ENCODE measurements at regions not wholly inside any gene's neighbourhood (a gene's known extent, or its start where the extent isn't known, plus 50 kb on each side); places are given as distances from the start of the nearest gene placed in this dataset.

- ChIA-PET POLR2A (ENCODE audit: partially characterized antibody) (interaction anchor here (0.6 kb wide), 1 partner anchor 169 kb away, joined by 4 read pairs; no protein-coding TSS in a partner anchor), CTCF (ENCODE audit: partially characterized antibody) (interaction anchor here (0.9 to 3.2 kb wide), 3 partner anchors 271 to 284 kb away, joined by 4 to 37 read pairs (median 30); no protein-coding TSS in a partner anchor)
- Histone ChIP-seq H3K36me3 (ENCODE audit: control insufficient read depth in 2 of 4, insufficient read depth in 4 of 4, low read length in 3 of 4) (no peaks in the 10 kb centered on the region), H3K9ac (replicated peaks in 1 of 4; ENCODE audit: extremely low read depth in 1 of 4, low read depth in 3 of 4, low read length in 3 of 4) (no peak overlapping the region), H2BK15ac (ENCODE audit: low read length) (no peak overlapping the region), H3K23ac (ENCODE audit: insufficient read length) (no peak overlapping the region), H4K5ac (ENCODE audit: insufficient read length, low read depth, low read length) (no peak overlapping the region), H3K4me3 (ENCODE audit: extremely low read depth in 1 of 4, insufficient read depth in 2 of 4, low read depth in 3 of 4, low read length in 4 of 4) (no peak overlapping the region), H4K20me1 (replicated peaks in 1 of 2; ENCODE audit: control insufficient read depth in 1 of 2, insufficient read depth in 2 of 2, low read length in 2 of 2) (no peaks in the 10 kb centered on the region), H3K4me2 (ENCODE audit: insufficient read depth in 1 of 2, low read depth in 2 of 2, low read length in 2 of 2) (no peak overlapping the region), H4K8ac (ENCODE audit: extremely low read depth, insufficient read depth, low read length) (no peak overlapping the region), H3K27me3 (replicated peaks in 1 of 4; ENCODE audit: control insufficient read depth in 3 of 4, extremely low read depth in 1 of 4, insufficient read depth in 3 of 4, low read length in 3 of 4) (no peaks in the 10 kb centered on the region), H3K4me1 (replicated peaks in 1 of 4; ENCODE audit: control insufficient read depth in 3 of 4, insufficient read depth in 4 of 4, low read length in 3 of 4) (peaks cover 5 to 11% (median 7%) of the 10 kb centered on the region in 4 experiments), H3K18ac (ENCODE audit: extremely low read depth, low read length) (no peak overlapping the region), H2AK5ac (ENCODE audit: low read depth, low read length) (no peak overlapping the region), H3K14ac (ENCODE audit: insufficient read length) (no peak overlapping the region), H3K23me2 (ENCODE audit: low read depth, low read length) (no peaks in the 10 kb centered on the region), H2BK5ac (ENCODE audit: low read depth, low read length) (no peak overlapping the region), H3K56ac (replicated peaks; ENCODE audit: insufficient read length, low read depth, low read length) (no peak overlapping the region), H4K91ac (replicated peaks; ENCODE audit: insufficient read length, low read length) (no peak overlapping the region), H3K79me1 (ENCODE audit: low read depth, low read length) (no peaks in the 10 kb centered on the region), H3K79me2 (ENCODE audit: control insufficient read depth in 1 of 2, insufficient read depth in 2 of 2, low read length in 2 of 2) (no peaks in the 10 kb centered on the region), H2AFZ (ENCODE audit: low read length) (no peak overlapping the region), H3K27ac (ENCODE audit: low read depth, low read length) (no peak overlapping the region), H3K9me3 (ENCODE audit: insufficient read depth in 2 of 2, low read depth in 1 of 2, low read length in 1 of 2) (no peaks in the 10 kb centered on the region), H2BK12ac (ENCODE audit: low read depth, low read length) (no peak overlapping the region), H2BK20ac (ENCODE audit: low read length) (no peak overlapping the region), H2BK120ac (replicated peaks; ENCODE audit: low read depth, low read length) (no peak overlapping the region), H3K4ac (replicated peaks; ENCODE audit: insufficient read length, low read depth, low read length) (no peak overlapping the region)
- 88% methylated on average over 6 of the region's 6 CpGs; no CpG with 5 or more reads in 1 of the 2 experiments for WGBS, 2 experiments (ENCODE audit: extremely low coverage in 1 of 2, insufficient coverage in 1 of 2, insufficient read length in 1 of 2, insufficient replicate concordance in 2 of 2, low coverage in 1 of 2, low lambda C conversion rate in 2 of 2, missing lambda C conversion rate in 1 of 2)
- DNase-seq (ENCODE audit: low read depth in 1 of 2, low spot score in 2 of 2), result no peak
- FAIRE-seq, result no peak
- TF ChIP-seq EGR1 (IDR thresholded peaks at IDR 0.05; ENCODE audit: borderline replicate concordance, low read depth, low read length), result no peak
- no peak for TF ChIP-seq SIRT6 (IDR thresholded peaks at IDR 0.05; ENCODE audit: low read length)
- TF ChIP-seq RXRA (IDR thresholded peaks at IDR 0.05; ENCODE audit: insufficient read depth, low read depth, low read length), result no peak
- TF ChIP-seq SIN3A (conservative IDR thresholded peaks at IDR 0.05 in 1 of 2, IDR thresholded peaks at IDR 0.05 in 1 of 2; ENCODE audit: low read depth in 1 of 2, low read length in 2 of 2), result no peak
- TF ChIP-seq TAF1 (IDR thresholded peaks at IDR 0.05; ENCODE audit: low read depth, low read length), result no peak
- no peak for TF ChIP-seq EZH2 (IDR thresholded peaks at IDR 0.05; ENCODE audit: low read depth, low read length, severe bottlenecking)
- no peak for TF ChIP-seq TAF7 (optimal IDR thresholded peaks at IDR 0.05; ENCODE audit: borderline replicate concordance, low read depth, low read length)
- no peak for TF ChIP-seq JUND (IDR thresholded peaks at IDR 0.05; ENCODE audit: low read length)
- TF ChIP-seq SAP30 (IDR thresholded peaks at IDR 0.05; ENCODE audit: insufficient read depth, insufficient replicate concordance, low read length), result no peak
- TF ChIP-seq ATF2 (IDR thresholded peaks at IDR 0.05; ENCODE audit: low read length), result no peak
- TF ChIP-seq POU5F1 (IDR thresholded peaks at IDR 0.05; ENCODE audit: low read depth, low read length), result no peak
Measured at GRCh38 chr18:59052965-59053820, 86.5 kb upstream of the SEC11C start.
